ENCODE measurements at regions not wholly inside any gene's neighbourhood (a gene's known extent, or its start where the extent isn't known, plus 50 kb on each side); places are given as distances from the start of the nearest gene placed in this dataset.

DNA sequence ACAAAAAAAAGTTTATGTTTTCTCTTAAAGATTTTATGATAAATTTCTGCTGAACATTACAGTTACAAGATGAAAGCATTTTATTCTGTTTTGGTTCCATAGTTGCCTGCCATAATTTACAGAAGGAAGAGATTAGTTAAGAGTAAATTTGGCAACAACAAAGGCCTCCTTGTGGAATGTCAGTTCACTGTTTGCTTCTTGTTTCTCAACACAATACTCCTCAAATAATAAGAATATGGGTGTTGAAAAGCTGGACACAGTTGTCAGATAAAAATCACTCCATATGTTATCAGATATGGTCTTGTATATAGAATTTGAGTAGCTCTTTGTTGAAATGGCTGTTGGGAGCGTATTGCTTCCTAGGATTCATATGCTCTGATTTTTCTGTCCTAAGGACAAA, 359.5 kb downstream of the CPS1 start:
- TF ChIP-seq, protein P1, sequence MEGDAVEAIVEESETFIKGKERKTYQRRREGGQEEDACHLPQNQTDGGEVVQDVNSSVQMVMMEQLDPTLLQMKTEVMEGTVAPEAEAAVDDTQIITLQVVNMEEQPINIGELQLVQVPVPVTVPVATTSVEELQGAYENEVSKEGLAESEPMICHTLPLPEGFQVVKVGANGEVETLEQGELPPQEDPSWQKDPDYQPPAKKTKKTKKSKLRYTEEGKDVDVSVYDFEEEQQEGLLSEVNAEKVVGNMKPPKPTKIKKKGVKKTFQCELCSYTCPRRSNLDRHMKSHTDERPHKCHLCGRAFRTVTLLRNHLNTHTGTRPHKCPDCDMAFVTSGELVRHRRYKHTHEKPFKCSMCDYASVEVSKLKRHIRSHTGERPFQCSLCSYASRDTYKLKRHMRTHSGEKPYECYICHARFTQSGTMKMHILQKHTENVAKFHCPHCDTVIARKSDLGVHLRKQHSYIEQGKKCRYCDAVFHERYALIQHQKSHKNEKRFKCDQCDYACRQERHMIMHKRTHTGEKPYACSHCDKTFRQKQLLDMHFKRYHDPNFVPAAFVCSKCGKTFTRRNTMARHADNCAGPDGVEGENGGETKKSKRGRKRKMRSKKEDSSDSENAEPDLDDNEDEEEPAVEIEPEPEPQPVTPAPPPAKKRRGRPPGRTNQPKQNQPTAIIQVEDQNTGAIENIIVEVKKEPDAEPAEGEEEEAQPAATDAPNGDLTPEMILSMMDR (IDR thresholded peaks at IDR 0.05; ENCODE audit: low read length), result no peak
- no peak for TF ChIP-seq EZH2 (optimal IDR thresholded peaks at IDR 0.05; ENCODE audit: low read depth, low read length)
